GM12878 (cell line): ENCODE measurements at regions not wholly inside any gene's neighbourhood (a gene's known extent, or its start where the extent isn't known, plus 50 kb on each side); places are given as distances from the start of the nearest gene placed in this dataset.
A peak's percentile ranks its signal among the peaks of the same experiment; 100 is the strongest.
"Not testable (repeated sequence)": the region's sequence is repeated elsewhere in the genome, so short reads cannot be mapped to it uniquely, and the experiment has no call there.

Experiments used
- ATAC-seq: fragments of 200-7000 bp; cut with Tn5 transposase; 3 replicates; pipeline ENCODE4 v1.9.1; 2020; ENCODE audit warnings: mild to moderate bottlenecking, moderate library complexity
- BruUV-seq: library from RNA; stranded (reverse); fragments of 400-500 nt; replicated peaks from 2 replicates; lab custom pipeline; 2021; lab: Mats Ljungman, UMichigan
- CTCF ChIA-PET: fragments of 300-600 bp; sonication (Branson Sonifier 250); formaldehyde crosslinking; extraction: SDS; loops from one replicate; lab custom pipeline; 2021; ENCODE audit warnings: inconsistent platforms; lab: Yijun Ruan, JAX
- POLR2A ChIA-PET: fragments of 350-600 bp; formaldehyde crosslinking; extraction: SDS; loops from one replicate; lab custom pipeline; 2021; ENCODE audit warnings: inconsistent platforms; lab: Charles Lee
- RAD21 ChIA-PET: fragments of 300-600 bp; sonication (Branson Sonifier 250); formaldehyde crosslinking; loops from one replicate; lab custom pipeline; 2023; ENCODE audit warnings: antibody characterized with exemption; ENCODE audit not compliant: unreplicated experiment; lab: Charles Lee
- SMC1A ChIA-PET: fragments of 300-600 bp; sonication (Branson Sonifier 250); formaldehyde crosslinking; loops from one replicate; lab custom pipeline; 2023; ENCODE audit not compliant: unreplicated experiment, uncharacterized antibody; lab: Charles Lee
- DNase-seq: peaks from one replicate; pipeline ENCODE4 v3.0.0-alpha.2; 2011; ENCODE audit warnings: low read depth, low spot score
- FAIRE-seq: peaks from 3 replicates; lab custom pipeline; 2011; peaks lifted over from hg19 to GRCh38; lab: Jason Lieb, UNC
- H2AFZ ChIP-seq: 2 replicates; pipeline ENCODE4 v1.6.0; 2011; ENCODE audit warnings: low read depth, low read length, control low read depth; ENCODE audit not compliant: control insufficient read depth
- H3K27ac ChIP-seq: 2 replicates; pipeline ENCODE4 v1.5.1; 2011; ENCODE audit warnings: control low read depth; ENCODE audit not compliant: control insufficient read depth, insufficient read depth
- H3K27me3 ChIP-seq, 2 experiments: replicated peaks in 1 of 2; 2 replicates each; pipeline versions ENCODE4 v1.6.0 to v1.6.1; 2011; ENCODE audit warnings: low read length in 1 of 2; ENCODE audit not compliant: control insufficient read depth in 2 of 2, insufficient read depth in 2 of 2
- H3K36me3 ChIP-seq, 2 experiments: 2 replicates each; pipeline ENCODE4 v1.5.1; 2011; ENCODE audit warnings: low read length in 1 of 2; ENCODE audit not compliant: control insufficient read depth in 2 of 2, insufficient read depth in 2 of 2
- H3K4me1 ChIP-seq: 2 replicates; pipeline ENCODE4 v1.6.1; 2011; ENCODE audit warnings: mild to moderate bottlenecking, low read length, moderate library complexity, mixed read lengths; ENCODE audit not compliant: control insufficient read depth, insufficient read depth
- H3K4me2 ChIP-seq: 2 replicates; pipeline ENCODE4 v1.6.0; 2011; ENCODE audit warnings: control low read depth; ENCODE audit not compliant: control insufficient read depth, insufficient read depth
- H3K4me3 ChIP-seq: fragments of 200-600 bp; sonication (generic); 2 replicates; pipeline ENCODE4 v1.5.1; 2016
- H3K79me2 ChIP-seq: 2 replicates; pipeline ENCODE4 v1.6.0; 2011; ENCODE audit warnings: low read length; ENCODE audit not compliant: control insufficient read depth, insufficient read depth
- H3K9ac ChIP-seq: 2 replicates; pipeline ENCODE4 v1.8.0; 2011; ENCODE audit warnings: low read length, control low read depth, mixed read lengths; ENCODE audit not compliant: control insufficient read depth, insufficient read depth
- H3K9me3 ChIP-seq: replicated peaks from 3 replicates; pipeline ENCODE4 v1.5.1; 2011; ENCODE audit warnings: mild to moderate bottlenecking, low read length; ENCODE audit not compliant: control insufficient read depth, insufficient read depth
- H4K20me1 ChIP-seq: 2 replicates; pipeline ENCODE4 v1.6.0; 2011; ENCODE audit not compliant: control insufficient read depth, insufficient read depth
- REST ChIP-seq: IDR thresholded peaks from 2 replicates; pipeline ENCODE4 v1.6.1; 2012; ENCODE audit warnings: mild to moderate bottlenecking, low read depth, low read length
- WGBS: methylation state at CpG from one replicate; pipeline ENCODE4 v1.1.6; 2016; ENCODE audit warnings: low lambda C conversion rate; ENCODE audit not compliant: insufficient replicate concordance, insufficient coverage; ENCODE audit errors: missing lambda C conversion rate; 5-methylcytosine and 5-hydroxymethylcytosine counted together
- in situ Hi-C: fragments of 300-500 bp; cut with MboI; formaldehyde crosslinking; loops from 9 replicates; pipeline ENCODE4 v1.14.3; 2018; ENCODE audit warnings: mixed read lengths
- intact Hi-C: fragments of 100-400 bp; cut with micrococcal nuclease; formaldehyde crosslinking; loops from one replicate; pipeline ENCODE4 v1.14.2; 2022; ENCODE audit not compliant: unreplicated experiment

- H2AFZ ChIP-seq, DNase-seq, H3K4me1 ChIP-seq, H3K79me2 ChIP-seq, POLR2A ChIA-PET, H3K9me3 ChIP-seq, H3K4me3 ChIP-seq, BruUV-seq, H3K4me2 ChIP-seq, SMC1A ChIA-PET, intact Hi-C loops, H3K27me3 ChIP-seq, H3K27ac ChIP-seq, H3K36me3 ChIP-seq, in situ Hi-C loops, RAD21 ChIA-PET, CTCF ChIA-PET, FAIRE-seq, ATAC-seq, H3K9ac ChIP-seq, H4K20me1 ChIP-seq: not testable (repeated sequence)
- TF ChIP-seq REST: peak; percentile 46; the same call in 1 of the 2 replicates
- WGBS: 100% methylated on average over 2 of the region's 3 CpGs
Measured at GRCh38 chr7:39786440-39786839, 163.1 kb downstream of the RALA start.

GRCh38 chr7:39791035-39791434, 159.0 kb upstream of the CDK13 start:
- CTCF ChIA-PET: interaction anchor here (1.2 to 2.4 kb wide), 2 partner anchors 210 to 211 kb away, joined by 3 to 4 read pairs; no protein-coding TSS in a partner anchor
- BruUV-seq: not testable (repeated sequence)

GRCh38 chr7:39791911-39792310, 158.1 kb upstream of the CDK13 start:
- FAIRE-seq, H3K27ac ChIP-seq, in situ Hi-C loops, BruUV-seq, H2AFZ ChIP-seq, ATAC-seq, H3K27me3 ChIP-seq, H3K9ac ChIP-seq, intact Hi-C loops, H3K4me2 ChIP-seq, H3K9me3 ChIP-seq, H3K4me3 ChIP-seq, H4K20me1 ChIP-seq, DNase-seq, H3K79me2 ChIP-seq, H3K36me3 ChIP-seq, SMC1A ChIA-PET, RAD21 ChIA-PET, H3K4me1 ChIP-seq, POLR2A ChIA-PET: not testable (repeated sequence)
- WGBS: 93% methylated on average over 13 of the region's 16 CpGs
- CTCF ChIA-PET: interaction anchor here (0.7 to 2.4 kb wide), 3 partner anchors 211 to 1423 kb away, joined by 3 to 4 read pairs (median 3); no protein-coding TSS in a partner anchor

More at GRCh38 chr7:39791035-39791434, 159.0 kb upstream of the CDK13 start:
- in situ Hi-C loops, FAIRE-seq, ATAC-seq, DNase-seq, H2AFZ ChIP-seq, H3K27me3 ChIP-seq, H3K79me2 ChIP-seq, H3K27ac ChIP-seq, H3K9ac ChIP-seq, H3K4me1 ChIP-seq, intact Hi-C loops, H3K9me3 ChIP-seq, H3K4me2 ChIP-seq, H3K4me3 ChIP-seq, POLR2A ChIA-PET, H4K20me1 ChIP-seq, H3K36me3 ChIP-seq: not testable (repeated sequence)
- ChIA-PET SMC1A (interaction anchor here (1.4 kb wide), 1 partner anchor 211 kb away, joined by 4 read pairs; no protein-coding TSS in a partner anchor), RAD21 (interaction anchor here (0.8 kb wide), 1 partner anchor 192 kb away, joined by 3 read pairs; no protein-coding TSS in a partner anchor)
- WGBS: 73% methylated on average over 4 of the region's 4 CpGs
